SK-N-MC (cell line): ENCODE measurements at regions not wholly inside any gene's neighbourhood (a gene's known extent, or its start where the extent isn't known, plus 50 kb on each side); places are given as distances from the start of the nearest gene placed in this dataset.

Experiments used
- EZH2 ChIP-seq: fragments of 200-600 bp; sonication (generic); IDR thresholded peaks from one replicate; pipeline ENCODE4 v1.6.1; 2017; ENCODE audit warnings: antibody characterized with exemption
- FOXP2 ChIP-seq: optimal IDR thresholded peaks from 2 replicates; pipeline ENCODE3; 2011; ENCODE audit warnings: mild to moderate bottlenecking, moderate library complexity; ENCODE audit not compliant: insufficient read depth; ENCODE audit errors: extremely low read length, control extremely low read depth

- TF ChIP-seq EZH2 (no peak), FOXP2 (no peak)
Observed at GRCh38 chr7:60017-60675, 132.2 kb upstream of the FAM20C start.
